Ishikawa (cell line): ENCODE measurements at regions not wholly inside any gene's neighbourhood (a gene's known extent, or its start where the extent isn't known, plus 50 kb on each side); places are given as distances from the start of the nearest gene placed in this dataset.

ENCODE experiments used
- CEBPB ChIP-seq: IDR thresholded peaks from 2 replicates; pipeline ENCODE4 v1.6.1; 2012
- CREB1 ChIP-seq: IDR thresholded peaks from 2 replicates; pipeline ENCODE4 v1.6.1; 2012; ENCODE audit warnings: low read depth
- EGR1 ChIP-seq: IDR thresholded peaks from 2 replicates; pipeline ENCODE4 v1.6.1; 2012
- EP300 ChIP-seq: IDR thresholded peaks from 2 replicates; pipeline ENCODE4 v1.6.1; 2012; ENCODE audit warnings: borderline replicate concordance
- FOXM1 ChIP-seq: IDR thresholded peaks from 2 replicates; pipeline ENCODE4 v1.6.1; 2012; ENCODE audit warnings: low read depth, borderline replicate concordance
- NFIC ChIP-seq: IDR thresholded peaks from 2 replicates; pipeline ENCODE4 v1.6.1; 2012
- RAD21 ChIP-seq: IDR thresholded peaks from 2 replicates; pipeline ENCODE4 v1.6.1; 2012; ENCODE audit warnings: low read depth
- TAF1 ChIP-seq: IDR thresholded peaks from 2 replicates; pipeline ENCODE4 v1.6.1; 2012; ENCODE audit warnings: low read depth, mild to moderate bottlenecking
- TCF12 ChIP-seq: IDR thresholded peaks from 2 replicates; pipeline ENCODE4 v1.6.1; 2012; ENCODE audit warnings: low read depth
- YY1 ChIP-seq: IDR thresholded peaks from 2 replicates; pipeline ENCODE4 v1.6.1; 2012; ENCODE audit warnings: low read depth
- TF ChIP-seq, protein P1 (sequence below): IDR thresholded peaks from 2 replicates; pipeline ENCODE4 v1.6.1; 2012
- TF ChIP-seq, protein P2 (sequence below): IDR thresholded peaks from 2 replicates; pipeline ENCODE4 v1.6.1; 2012; ENCODE audit warnings: low read depth, mild to moderate bottlenecking
- TF ChIP-seq, protein P3 (sequence below): IDR thresholded peaks from 2 replicates; pipeline ENCODE4 v1.6.1; 2012

DNA sequence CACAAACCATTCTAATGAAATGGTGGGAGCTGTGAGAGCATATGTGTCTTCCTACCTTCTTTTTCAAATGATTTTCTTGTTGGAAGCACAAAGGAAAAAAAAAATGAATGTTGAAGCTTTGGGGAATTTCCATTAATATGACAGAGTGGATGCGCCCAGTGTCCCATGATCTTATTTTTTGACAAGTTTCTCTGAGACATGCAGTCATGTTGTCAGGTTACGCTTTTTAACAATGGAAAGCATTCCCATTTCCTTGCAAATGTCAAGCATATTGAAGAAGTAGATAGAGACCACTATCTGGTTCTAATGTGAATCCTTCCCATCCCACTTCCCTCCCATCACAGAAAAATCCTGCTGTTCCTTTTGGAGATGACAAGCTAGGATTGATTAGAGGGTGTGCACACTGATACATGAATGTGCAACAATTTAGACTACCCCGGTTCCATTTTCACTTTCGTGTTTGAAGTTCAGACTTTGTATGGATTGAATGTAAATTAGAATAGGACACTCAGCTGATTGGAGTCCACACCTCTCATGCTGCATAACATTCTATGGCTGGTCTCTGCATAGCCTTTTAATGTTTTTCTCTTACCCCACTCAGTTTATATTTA, 919.4 kb downstream of the TLE4 start:
- TF ChIP-seq YY1: no peak
- TF ChIP-seq, protein P1, sequence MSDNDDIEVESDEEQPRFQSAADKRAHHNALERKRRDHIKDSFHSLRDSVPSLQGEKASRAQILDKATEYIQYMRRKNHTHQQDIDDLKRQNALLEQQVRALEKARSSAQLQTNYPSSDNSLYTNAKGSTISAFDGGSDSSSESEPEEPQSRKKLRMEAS: no peak
- TF ChIP-seq, protein P2, sequence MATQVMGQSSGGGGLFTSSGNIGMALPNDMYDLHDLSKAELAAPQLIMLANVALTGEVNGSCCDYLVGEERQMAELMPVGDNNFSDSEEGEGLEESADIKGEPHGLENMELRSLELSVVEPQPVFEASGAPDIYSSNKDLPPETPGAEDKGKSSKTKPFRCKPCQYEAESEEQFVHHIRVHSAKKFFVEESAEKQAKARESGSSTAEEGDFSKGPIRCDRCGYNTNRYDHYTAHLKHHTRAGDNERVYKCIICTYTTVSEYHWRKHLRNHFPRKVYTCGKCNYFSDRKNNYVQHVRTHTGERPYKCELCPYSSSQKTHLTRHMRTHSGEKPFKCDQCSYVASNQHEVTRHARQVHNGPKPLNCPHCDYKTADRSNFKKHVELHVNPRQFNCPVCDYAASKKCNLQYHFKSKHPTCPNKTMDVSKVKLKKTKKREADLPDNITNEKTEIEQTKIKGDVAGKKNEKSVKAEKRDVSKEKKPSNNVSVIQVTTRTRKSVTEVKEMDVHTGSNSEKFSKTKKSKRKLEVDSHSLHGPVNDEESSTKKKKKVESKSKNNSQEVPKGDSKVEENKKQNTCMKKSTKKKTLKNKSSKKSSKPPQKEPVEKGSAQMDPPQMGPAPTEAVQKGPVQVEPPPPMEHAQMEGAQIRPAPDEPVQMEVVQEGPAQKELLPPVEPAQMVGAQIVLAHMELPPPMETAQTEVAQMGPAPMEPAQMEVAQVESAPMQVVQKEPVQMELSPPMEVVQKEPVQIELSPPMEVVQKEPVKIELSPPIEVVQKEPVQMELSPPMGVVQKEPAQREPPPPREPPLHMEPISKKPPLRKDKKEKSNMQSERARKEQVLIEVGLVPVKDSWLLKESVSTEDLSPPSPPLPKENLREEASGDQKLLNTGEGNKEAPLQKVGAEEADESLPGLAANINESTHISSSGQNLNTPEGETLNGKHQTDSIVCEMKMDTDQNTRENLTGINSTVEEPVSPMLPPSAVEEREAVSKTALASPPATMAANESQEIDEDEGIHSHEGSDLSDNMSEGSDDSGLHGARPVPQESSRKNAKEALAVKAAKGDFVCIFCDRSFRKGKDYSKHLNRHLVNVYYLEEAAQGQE: no peak
- TF ChIP-seq EGR1: no peak
- no peak for TF ChIP-seq CREB1
- TF ChIP-seq CEBPB: no peak
- no peak for TF ChIP-seq EP300
- TF ChIP-seq NFIC: no peak
- TF ChIP-seq TAF1: no peak
- TF ChIP-seq RAD21: no peak
- TF ChIP-seq TCF12: no peak
- TF ChIP-seq, protein P3, sequence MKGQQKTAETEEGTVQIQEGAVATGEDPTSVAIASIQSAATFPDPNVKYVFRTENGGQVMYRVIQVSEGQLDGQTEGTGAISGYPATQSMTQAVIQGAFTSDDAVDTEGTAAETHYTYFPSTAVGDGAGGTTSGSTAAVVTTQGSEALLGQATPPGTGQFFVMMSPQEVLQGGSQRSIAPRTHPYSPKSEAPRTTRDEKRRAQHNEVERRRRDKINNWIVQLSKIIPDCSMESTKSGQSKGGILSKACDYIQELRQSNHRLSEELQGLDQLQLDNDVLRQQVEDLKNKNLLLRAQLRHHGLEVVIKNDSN: no peak
- TF ChIP-seq FOXM1: no peak
